ENCODE measurements at regions not wholly inside any gene's neighbourhood (a gene's known extent, or its start where the extent isn't known, plus 50 kb on each side); places are given as distances from the start of the nearest gene placed in this dataset.

DNA sequence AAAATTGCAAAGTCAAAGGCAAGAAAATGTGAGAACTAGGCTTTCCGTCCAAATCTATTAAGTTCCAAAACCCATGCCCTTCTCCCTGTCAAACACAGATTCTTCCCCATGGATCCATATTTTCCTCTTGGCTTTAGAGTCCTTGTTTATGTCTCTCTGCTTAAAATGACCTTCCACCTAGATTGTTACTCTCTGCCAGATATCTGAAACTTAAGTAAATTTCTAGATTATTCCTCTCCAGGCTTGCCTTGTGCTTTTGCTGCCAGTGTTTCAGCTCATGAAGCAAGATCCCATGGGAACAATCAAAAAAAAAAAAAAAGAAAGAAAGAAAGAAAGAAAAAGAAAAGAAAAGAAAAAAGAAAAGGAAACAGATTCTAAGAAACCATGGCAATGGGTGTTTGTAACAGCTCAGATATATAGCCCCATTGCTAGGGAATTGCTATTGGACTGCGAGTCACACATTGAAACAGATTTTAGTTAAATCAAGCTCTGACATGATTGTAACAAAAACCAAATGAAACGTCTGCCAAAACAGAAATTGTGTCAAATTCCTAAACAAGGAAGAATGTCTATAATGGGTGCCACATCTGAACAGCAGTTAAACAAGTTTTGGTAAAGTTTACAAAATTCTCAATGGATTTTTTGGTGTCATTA, 660.7 kb upstream of the CNTNAP5 start:
- TF ChIP-seq EZH2phosphoT487 (IDR thresholded peaks at IDR 0.05; ENCODE audit: unreplicated experiment): no peak
- TF ChIP-seq JUNB (IDR thresholded peaks at IDR 0.05; ENCODE audit: unreplicated experiment): no peak
- no peak for TF ChIP-seq POLR2AphosphoS5 (IDR thresholded peaks at IDR 0.05; ENCODE audit: low read depth)
- TF ChIP-seq, protein P1, sequence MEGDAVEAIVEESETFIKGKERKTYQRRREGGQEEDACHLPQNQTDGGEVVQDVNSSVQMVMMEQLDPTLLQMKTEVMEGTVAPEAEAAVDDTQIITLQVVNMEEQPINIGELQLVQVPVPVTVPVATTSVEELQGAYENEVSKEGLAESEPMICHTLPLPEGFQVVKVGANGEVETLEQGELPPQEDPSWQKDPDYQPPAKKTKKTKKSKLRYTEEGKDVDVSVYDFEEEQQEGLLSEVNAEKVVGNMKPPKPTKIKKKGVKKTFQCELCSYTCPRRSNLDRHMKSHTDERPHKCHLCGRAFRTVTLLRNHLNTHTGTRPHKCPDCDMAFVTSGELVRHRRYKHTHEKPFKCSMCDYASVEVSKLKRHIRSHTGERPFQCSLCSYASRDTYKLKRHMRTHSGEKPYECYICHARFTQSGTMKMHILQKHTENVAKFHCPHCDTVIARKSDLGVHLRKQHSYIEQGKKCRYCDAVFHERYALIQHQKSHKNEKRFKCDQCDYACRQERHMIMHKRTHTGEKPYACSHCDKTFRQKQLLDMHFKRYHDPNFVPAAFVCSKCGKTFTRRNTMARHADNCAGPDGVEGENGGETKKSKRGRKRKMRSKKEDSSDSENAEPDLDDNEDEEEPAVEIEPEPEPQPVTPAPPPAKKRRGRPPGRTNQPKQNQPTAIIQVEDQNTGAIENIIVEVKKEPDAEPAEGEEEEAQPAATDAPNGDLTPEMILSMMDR (conservative IDR thresholded peaks at IDR 0.05; ENCODE audit: low read depth in 2 of 2): no peak
- TF ChIP-seq, protein P2, sequence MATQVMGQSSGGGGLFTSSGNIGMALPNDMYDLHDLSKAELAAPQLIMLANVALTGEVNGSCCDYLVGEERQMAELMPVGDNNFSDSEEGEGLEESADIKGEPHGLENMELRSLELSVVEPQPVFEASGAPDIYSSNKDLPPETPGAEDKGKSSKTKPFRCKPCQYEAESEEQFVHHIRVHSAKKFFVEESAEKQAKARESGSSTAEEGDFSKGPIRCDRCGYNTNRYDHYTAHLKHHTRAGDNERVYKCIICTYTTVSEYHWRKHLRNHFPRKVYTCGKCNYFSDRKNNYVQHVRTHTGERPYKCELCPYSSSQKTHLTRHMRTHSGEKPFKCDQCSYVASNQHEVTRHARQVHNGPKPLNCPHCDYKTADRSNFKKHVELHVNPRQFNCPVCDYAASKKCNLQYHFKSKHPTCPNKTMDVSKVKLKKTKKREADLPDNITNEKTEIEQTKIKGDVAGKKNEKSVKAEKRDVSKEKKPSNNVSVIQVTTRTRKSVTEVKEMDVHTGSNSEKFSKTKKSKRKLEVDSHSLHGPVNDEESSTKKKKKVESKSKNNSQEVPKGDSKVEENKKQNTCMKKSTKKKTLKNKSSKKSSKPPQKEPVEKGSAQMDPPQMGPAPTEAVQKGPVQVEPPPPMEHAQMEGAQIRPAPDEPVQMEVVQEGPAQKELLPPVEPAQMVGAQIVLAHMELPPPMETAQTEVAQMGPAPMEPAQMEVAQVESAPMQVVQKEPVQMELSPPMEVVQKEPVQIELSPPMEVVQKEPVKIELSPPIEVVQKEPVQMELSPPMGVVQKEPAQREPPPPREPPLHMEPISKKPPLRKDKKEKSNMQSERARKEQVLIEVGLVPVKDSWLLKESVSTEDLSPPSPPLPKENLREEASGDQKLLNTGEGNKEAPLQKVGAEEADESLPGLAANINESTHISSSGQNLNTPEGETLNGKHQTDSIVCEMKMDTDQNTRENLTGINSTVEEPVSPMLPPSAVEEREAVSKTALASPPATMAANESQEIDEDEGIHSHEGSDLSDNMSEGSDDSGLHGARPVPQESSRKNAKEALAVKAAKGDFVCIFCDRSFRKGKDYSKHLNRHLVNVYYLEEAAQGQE (IDR thresholded peaks at IDR 0.05; ENCODE audit: unreplicated experiment): no peak
- no peak for TF ChIP-seq EZH2 (IDR thresholded peaks at IDR 0.05; ENCODE audit: low read depth, unreplicated experiment)
- TF ChIP-seq STAT1 (IDR thresholded peaks at IDR 0.05; ENCODE audit: unreplicated experiment): no peak
- TF ChIP-seq, protein P3, sequence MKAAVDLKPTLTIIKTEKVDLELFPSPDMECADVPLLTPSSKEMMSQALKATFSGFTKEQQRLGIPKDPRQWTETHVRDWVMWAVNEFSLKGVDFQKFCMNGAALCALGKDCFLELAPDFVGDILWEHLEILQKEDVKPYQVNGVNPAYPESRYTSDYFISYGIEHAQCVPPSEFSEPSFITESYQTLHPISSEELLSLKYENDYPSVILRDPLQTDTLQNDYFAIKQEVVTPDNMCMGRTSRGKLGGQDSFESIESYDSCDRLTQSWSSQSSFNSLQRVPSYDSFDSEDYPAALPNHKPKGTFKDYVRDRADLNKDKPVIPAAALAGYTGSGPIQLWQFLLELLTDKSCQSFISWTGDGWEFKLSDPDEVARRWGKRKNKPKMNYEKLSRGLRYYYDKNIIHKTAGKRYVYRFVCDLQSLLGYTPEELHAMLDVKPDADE (IDR thresholded peaks at IDR 0.05): no peak
- TF ChIP-seq, protein P4, sequence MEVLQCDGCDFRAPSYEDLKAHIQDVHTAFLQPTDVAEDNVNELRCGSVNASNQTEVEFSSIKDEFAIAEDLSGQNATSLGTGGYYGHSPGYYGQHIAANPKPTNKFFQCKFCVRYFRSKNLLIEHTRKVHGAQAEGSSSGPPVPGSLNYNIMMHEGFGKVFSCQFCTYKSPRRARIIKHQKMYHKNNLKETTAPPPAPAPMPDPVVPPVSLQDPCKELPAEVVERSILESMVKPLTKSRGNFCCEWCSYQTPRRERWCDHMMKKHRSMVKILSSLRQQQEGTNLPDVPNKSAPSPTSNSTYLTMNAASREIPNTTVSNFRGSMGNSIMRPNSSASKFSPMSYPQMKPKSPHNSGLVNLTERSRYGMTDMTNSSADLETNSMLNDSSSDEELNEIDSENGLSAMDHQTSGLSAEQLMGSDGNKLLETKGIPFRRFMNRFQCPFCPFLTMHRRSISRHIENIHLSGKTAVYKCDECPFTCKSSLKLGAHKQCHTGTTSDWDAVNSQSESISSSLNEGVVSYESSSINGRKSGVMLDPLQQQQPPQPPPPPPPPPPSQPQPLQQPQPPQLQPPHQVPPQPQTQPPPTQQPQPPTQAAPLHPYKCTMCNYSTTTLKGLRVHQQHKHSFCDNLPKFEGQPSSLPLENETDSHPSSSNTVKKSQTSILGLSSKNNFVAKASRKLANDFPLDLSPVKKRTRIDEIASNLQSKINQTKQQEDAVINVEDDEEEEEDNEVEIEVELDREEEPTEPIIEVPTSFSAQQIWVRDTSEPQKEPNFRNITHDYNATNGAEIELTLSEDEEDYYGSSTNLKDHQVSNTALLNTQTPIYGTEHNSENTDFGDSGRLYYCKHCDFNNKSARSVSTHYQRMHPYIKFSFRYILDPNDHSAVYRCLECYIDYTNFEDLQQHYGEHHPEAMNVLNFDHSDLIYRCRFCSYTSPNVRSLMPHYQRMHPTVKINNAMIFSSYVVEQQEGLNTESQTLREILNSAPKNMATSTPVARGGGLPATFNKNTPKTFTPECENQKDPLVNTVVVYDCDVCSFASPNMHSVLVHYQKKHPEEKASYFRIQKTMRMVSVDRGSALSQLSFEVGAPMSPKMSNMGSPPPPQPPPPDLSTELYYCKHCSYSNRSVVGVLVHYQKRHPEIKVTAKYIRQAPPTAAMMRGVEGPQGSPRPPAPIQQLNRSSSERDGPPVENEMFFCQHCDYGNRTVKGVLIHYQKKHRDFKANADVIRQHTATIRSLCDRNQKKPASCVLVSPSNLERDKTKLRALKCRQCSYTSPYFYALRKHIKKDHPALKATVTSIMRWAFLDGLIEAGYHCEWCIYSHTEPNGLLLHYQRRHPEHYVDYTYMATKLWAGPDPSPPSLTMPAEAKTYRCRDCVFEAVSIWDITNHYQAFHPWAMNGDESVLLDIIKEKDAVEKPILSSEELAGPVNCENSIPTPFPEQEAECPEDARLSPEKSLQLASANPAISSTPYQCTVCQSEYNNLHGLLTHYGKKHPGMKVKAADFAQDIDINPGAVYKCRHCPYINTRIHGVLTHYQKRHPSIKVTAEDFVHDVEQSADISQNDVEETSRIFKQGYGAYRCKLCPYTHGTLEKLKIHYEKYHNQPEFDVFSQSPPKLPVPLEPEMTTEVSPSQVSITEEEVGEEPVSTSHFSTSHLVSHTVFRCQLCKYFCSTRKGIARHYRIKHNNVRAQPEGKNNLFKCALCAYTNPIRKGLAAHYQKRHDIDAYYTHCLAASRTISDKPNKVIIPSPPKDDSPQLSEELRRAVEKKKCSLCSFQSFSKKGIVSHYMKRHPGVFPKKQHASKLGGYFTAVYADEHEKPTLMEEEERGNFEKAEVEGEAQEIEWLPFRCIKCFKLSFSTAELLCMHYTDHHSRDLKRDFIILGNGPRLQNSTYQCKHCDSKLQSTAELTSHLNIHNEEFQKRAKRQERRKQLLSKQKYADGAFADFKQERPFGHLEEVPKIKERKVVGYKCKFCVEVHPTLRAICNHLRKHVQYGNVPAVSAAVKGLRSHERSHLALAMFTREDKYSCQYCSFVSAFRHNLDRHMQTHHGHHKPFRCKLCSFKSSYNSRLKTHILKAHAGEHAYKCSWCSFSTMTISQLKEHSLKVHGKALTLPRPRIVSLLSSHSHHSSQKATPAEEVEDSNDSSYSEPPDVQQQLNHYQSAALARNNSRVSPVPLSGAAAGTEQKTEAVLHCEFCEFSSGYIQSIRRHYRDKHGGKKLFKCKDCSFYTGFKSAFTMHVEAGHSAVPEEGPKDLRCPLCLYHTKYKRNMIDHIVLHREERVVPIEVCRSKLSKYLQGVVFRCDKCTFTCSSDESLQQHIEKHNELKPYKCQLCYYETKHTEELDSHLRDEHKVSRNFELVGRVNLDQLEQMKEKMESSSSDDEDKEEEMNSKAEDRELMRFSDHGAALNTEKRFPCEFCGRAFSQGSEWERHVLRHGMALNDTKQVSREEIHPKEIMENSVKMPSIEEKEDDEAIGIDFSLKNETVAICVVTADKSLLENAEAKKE (CRISPR knock-in tag; IDR thresholded peaks at IDR 0.05): no peak
- no peak for TF ChIP-seq CREB1 (CRISPR knock-in tag; IDR thresholded peaks at IDR 0.05; ENCODE audit: low read depth)

Measured in GM23338 (cell line).